WERI-Rb-1 (cell line): ENCODE measurements at regions not wholly inside any gene's neighbourhood (a gene's known extent, or its start where the extent isn't known, plus 50 kb on each side); places are given as distances from the start of the nearest gene placed in this dataset.
A peak's percentile ranks its signal among the peaks of the same experiment; 100 is the strongest.

Source experiments
- DNase-seq: peaks from one replicate; pipeline ENCODE4 v3.0.0-alpha.2; 2020
- H3K27ac ChIP-seq: fragments of 250-450 bp; sonication (Bioruptor Pico); 2 replicates; pipeline ENCODE4 v1.5.1; 2020; ENCODE audit warnings: mild to moderate bottlenecking, moderate library complexity
- H3K27me3 ChIP-seq: fragments of 250-450 bp; sonication (Bioruptor Pico); 2 replicates; pipeline ENCODE4 v1.5.1; 2021; ENCODE audit warnings: mild to moderate bottlenecking, low read depth, moderate library complexity; ENCODE audit not compliant: insufficient read depth, severe bottlenecking
- H3K36me3 ChIP-seq: fragments of 250-450 bp; sonication (Bioruptor Pico); 2 replicates; pipeline ENCODE4 v1.5.1; 2020; ENCODE audit warnings: mild to moderate bottlenecking, moderate library complexity
- H3K4me3 ChIP-seq: 2 replicates; pipeline ENCODE4 v1.5.1; 2011; ENCODE audit warnings: low read depth, mild to moderate bottlenecking, control low read depth, low read length
- H3K9me3 ChIP-seq: fragments of 250-450 bp; sonication (Bioruptor Pico); 2 replicates; pipeline ENCODE4 v1.5.1; 2021; ENCODE audit warnings: mild to moderate bottlenecking, moderate library complexity; ENCODE audit not compliant: severe bottlenecking
- CTCF ChIP-seq: IDR thresholded peaks from 2 replicates; pipeline ENCODE4 v1.5.1; 2011; ENCODE audit warnings: low read depth, mild to moderate bottlenecking, control low read depth, inconsistent platforms, low read length

GRCh38 chr22:44650806-44651205, 51.2 kb upstream of the PRR5 start:
- no peaks in the 10 kb centered on the region for H3K27me3 ChIP-seq
- TF ChIP-seq CTCF: no peak
- no peak overlapping the region for H3K4me3 ChIP-seq

GRCh38 chr22:44648821-44649565, 53.0 kb upstream of the PRR5 start:
- peak; percentile 75 for DNase-seq
- Histone ChIP-seq H3K27me3 (no peaks in the 10 kb centered on the region), H3K27ac (peak overlapping the region; percentile 76)

More at GRCh38 chr22:44650806-44651205, 51.2 kb upstream of the PRR5 start:
- DNase-seq: no peak
- no peak overlapping the region for H3K27ac ChIP-seq
- H3K9me3 ChIP-seq: peaks cover 4% of the 10 kb centered on the region
- H3K36me3 ChIP-seq: no peaks in the 10 kb centered on the region

GRCh38 chr22:44648085-44648820, 53.8 kb upstream of the PRR5 start:
- DNase-seq: peak; percentile 75
- H3K27ac ChIP-seq: peak overlapping the region; percentile 76
- H3K9me3 ChIP-seq: peaks cover under 1% of the 10 kb centered on the region
- no peak for TF ChIP-seq CTCF
- no peaks in the 10 kb centered on the region for H3K36me3 ChIP-seq
- peak overlapping the region; percentile 30 for H3K4me3 ChIP-seq
- H3K27me3 ChIP-seq: no peaks in the 10 kb centered on the region

More at GRCh38 chr22:44648821-44649565, 53.0 kb upstream of the PRR5 start:
- no peak for TF ChIP-seq CTCF
- Histone ChIP-seq H3K36me3 (no peaks in the 10 kb centered on the region), H3K4me3 (peak overlapping the region; percentile 30), H3K9me3 (peaks cover 4% of the 10 kb centered on the region)

- TF ChIP-seq CTCF: no peak
- Histone ChIP-seq H3K27me3 (no peaks in the 10 kb centered on the region), H3K4me3 (no peak overlapping the region), H3K9me3 (no peaks in the 10 kb centered on the region), H3K36me3 (no peaks in the 10 kb centered on the region), H3K27ac (peak overlapping the region; percentile 36)
- no peak for DNase-seq
These were observed 54.9 kb upstream of the PRR5 start for GRCh38 chr22:44647141-44647540.

GRCh38 chr22:44646668-44647067, 55.3 kb upstream of the PRR5 start:
- peak; percentile 66 for DNase-seq
- Histone ChIP-seq H3K27ac (peak overlapping the region; percentile 36; the same call in 1 of the 2 replicates), H3K27me3 (no peaks in the 10 kb centered on the region), H3K9me3 (no peaks in the 10 kb centered on the region), H3K36me3 (no peaks in the 10 kb centered on the region), H3K4me3 (no peak overlapping the region)
- TF ChIP-seq CTCF: no peak
